ENCODE measurements at regions not wholly inside any gene's neighbourhood (a gene's known extent, or its start where the extent isn't known, plus 50 kb on each side); places are given as distances from the start of the nearest gene placed in this dataset.

DNA sequence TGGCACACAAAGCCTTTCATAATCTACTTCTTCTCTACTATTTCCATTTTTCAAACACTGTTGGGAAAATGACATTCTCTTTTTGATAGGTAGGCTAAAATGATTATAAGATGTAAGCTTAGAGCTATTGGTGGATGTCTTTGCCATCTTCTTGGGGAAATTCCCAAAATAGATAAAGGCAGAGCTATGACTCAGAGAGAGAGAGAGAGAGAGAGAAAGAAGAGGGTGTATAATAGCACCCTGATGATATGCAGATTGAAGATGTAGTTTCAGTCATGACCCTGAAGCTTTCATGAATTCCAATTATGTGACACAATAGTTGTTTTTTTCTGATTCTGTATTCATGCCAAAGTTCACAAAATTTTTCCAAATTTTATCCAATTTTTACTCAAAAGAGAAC, 529.1 kb downstream of the HS3ST4 start:
- TF ChIP-seq YY1 (IDR thresholded peaks at IDR 0.05; ENCODE audit: insufficient read depth, insufficient read length) (no peak), ZNF274 (IDR thresholded peaks at IDR 0.05; ENCODE audit: low read depth, low read length) (no peak)

Measured in NT2/D1 (cell line).